Fibroblast of mammary gland (primary cell): ENCODE measurements at regions not wholly inside any gene's neighbourhood (a gene's known extent, or its start where the extent isn't known, plus 50 kb on each side); places are given as distances from the start of the nearest gene placed in this dataset.

ENCODE experiments used
- DNase-seq: peaks from one replicate; pipeline ENCODE4 v3.0.0-alpha.2; 2010; ENCODE audit warnings: low read depth
- H3K4me3 ChIP-seq: 2 replicates; pipeline ENCODE4 v1.5.1; 2011; ENCODE audit warnings: low read depth, mild to moderate bottlenecking, low read length, moderate library complexity; ENCODE audit not compliant: control insufficient read depth
- TF ChIP-seq, protein P1 (sequence below): conservative IDR thresholded peaks from 2 replicates; pipeline ENCODE4 v1.5.1; 2011; ENCODE audit warnings: low read depth, low read length, inconsistent platforms; ENCODE audit not compliant: control insufficient read depth, insufficient read depth

- no peak for DNase-seq
- TF ChIP-seq, protein P1, sequence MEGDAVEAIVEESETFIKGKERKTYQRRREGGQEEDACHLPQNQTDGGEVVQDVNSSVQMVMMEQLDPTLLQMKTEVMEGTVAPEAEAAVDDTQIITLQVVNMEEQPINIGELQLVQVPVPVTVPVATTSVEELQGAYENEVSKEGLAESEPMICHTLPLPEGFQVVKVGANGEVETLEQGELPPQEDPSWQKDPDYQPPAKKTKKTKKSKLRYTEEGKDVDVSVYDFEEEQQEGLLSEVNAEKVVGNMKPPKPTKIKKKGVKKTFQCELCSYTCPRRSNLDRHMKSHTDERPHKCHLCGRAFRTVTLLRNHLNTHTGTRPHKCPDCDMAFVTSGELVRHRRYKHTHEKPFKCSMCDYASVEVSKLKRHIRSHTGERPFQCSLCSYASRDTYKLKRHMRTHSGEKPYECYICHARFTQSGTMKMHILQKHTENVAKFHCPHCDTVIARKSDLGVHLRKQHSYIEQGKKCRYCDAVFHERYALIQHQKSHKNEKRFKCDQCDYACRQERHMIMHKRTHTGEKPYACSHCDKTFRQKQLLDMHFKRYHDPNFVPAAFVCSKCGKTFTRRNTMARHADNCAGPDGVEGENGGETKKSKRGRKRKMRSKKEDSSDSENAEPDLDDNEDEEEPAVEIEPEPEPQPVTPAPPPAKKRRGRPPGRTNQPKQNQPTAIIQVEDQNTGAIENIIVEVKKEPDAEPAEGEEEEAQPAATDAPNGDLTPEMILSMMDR: no peak
- H3K4me3 ChIP-seq: no peak overlapping the region
Observed at GRCh38 chr14:44766285-44766684, 195.5 kb downstream of the KLHL28 start.

DNA sequence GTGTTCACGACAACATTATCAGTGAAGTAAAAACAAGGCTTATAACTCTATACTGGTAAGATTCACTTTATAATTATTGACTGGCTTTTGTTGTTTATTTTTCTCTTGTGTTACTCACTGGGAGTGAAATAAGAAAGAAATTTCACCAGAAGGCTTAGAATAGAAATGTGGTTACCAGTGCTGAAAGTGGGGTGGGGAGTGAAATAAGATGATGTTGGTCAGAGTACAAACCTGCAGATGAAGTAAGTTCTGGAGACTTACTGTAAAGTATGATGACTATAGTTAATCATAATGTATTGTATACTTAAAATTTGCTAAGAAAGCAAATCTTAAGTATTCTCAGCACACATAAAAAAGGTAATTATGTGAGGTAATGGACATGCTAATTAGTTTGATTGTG is 198.4 kb downstream of the KLHL28 start:
- DNase-seq: no peak

DNA sequence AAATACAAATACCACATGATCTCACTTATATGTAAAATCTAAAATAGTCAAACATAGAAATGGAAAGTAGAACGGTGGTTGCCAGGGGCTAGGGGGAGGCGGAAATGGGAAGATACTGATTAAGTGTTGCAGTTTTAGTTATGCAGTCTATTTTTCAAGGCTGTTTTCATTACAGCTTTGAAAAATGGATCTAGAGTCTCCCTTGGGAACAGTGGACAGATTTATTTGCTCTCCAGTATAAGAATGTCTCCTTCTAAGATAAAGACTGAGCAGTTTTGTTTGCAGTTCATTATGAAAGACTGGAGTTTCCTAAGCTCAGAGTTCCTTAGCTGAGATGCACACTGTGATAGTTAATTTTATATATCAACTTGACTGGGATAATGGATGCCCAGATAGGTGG is 202.5 kb downstream of the KLHL28 start:
- DNase-seq: no peak
- H3K4me3 ChIP-seq: no peak overlapping the region
- TF ChIP-seq, protein P1: no peak

More for the DNA sequence above, 198.4 kb downstream of the KLHL28 start:
- TF ChIP-seq, protein P1: no peak
- no peak overlapping the region for H3K4me3 ChIP-seq

GRCh38 chr14:44756554-44756953 is 205.2 kb downstream of the KLHL28 start:
- TF ChIP-seq, protein P1: no peak
- no peak for DNase-seq
- no peak overlapping the region for H3K4me3 ChIP-seq

DNA sequence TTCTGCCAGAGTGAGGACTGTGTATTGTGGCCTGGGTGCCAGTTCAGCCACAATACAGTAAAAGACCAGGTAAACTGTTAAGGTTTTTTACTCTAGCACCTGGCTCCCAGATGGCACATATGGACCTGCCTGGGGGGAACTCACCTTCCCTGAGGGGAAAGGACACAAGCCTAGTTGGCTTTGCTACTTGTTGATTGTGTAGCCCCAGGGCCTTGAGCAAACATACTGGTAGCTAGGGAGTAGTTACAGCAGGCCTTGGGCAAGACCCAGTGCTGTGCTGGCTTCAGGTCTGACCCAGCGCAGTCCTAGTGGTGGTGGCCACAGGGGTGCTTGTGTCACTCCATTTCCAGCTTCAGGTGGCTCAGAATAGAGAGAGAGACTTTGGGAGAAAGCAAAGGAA is 216.4 kb downstream of the KLHL28 start:
- no peak overlapping the region for H3K4me3 ChIP-seq
- TF ChIP-seq, protein P1: no peak
- no peak for DNase-seq

- TF ChIP-seq, protein P1: no peak
- no peak for DNase-seq
- H3K4me3 ChIP-seq: no peak overlapping the region
Observed at GRCh38 chr14:44742202-44742601, 219.5 kb downstream of the KLHL28 start.

GRCh38 chr14:44741431-44741830 is 220.3 kb downstream of the KLHL28 start:
- TF ChIP-seq, protein P1: no peak
- DNase-seq: no peak
- H3K4me3 ChIP-seq: no peak overlapping the region
